Body of pancreas (tissue), 4 donors: ENCODE measurements at regions not wholly inside any gene's neighbourhood (a gene's known extent, or its start where the extent isn't known, plus 50 kb on each side); places are given as distances from the start of the nearest gene placed in this dataset.
"Not testable (repeated sequence)": the region's sequence is repeated elsewhere in the genome, so short reads cannot be mapped to it uniquely, and the experiment has no call there.

Experiments used
- ATAC-seq: fragments of 150-250 bp; one replicate; pipeline ENCODE4 v1.9.1; 2016
- DNase-seq, 4 donors: peaks; one replicate each; pipeline ENCODE4 v3.0.0-alpha.2; 2019
- H3K27ac ChIP-seq, 4 donors: fragments of 200-600 bp; sonication (generic); 1 replicate in 3 of 4; 2 replicates in 1 of 4; pipeline versions ENCODE4 v1.5.1 to v1.6.1; 2016 to 2019; ENCODE audit warnings: mild to moderate bottlenecking in 1 of 4, mixed read lengths in 1 of 4, moderate library complexity in 1 of 4
- H3K27me3 ChIP-seq, 2 donors: fragments of 200-600 bp; sonication (generic); one replicate each; pipeline ENCODE4 v1.6.0; 2016; ENCODE audit warnings: mild to moderate bottlenecking in 1 of 2
- H3K36me3 ChIP-seq, 2 donors: fragments of 200-600 bp; sonication (generic); replicated peaks in 1 of 2; 2 replicates each; pipeline ENCODE4 v1.5.1; 2016; ENCODE audit warnings: low read depth in 2 of 2; ENCODE audit not compliant: insufficient read depth in 1 of 2
- H3K4me1 ChIP-seq: fragments of 200-600 bp; sonication (generic); one replicate; pipeline ENCODE4 v1.6.0; 2016
- H3K4me3 ChIP-seq, 2 donors: fragments of 200-600 bp; sonication (generic); 1 replicate in 1 of 2; 2 replicates in 1 of 2; pipeline ENCODE4 v1.5.1; 2016 to 2019
- H3K9me3 ChIP-seq, 3 donors: fragments of 200-600 bp; sonication (generic); 1 replicate in 2 of 3; 2 replicates in 1 of 3; pipeline ENCODE4 v1.5.1; 2016
- CTCF ChIP-seq, 7 experiments: fragments of 450-650 bp in 4 of 7; fragments of 200-600 bp in 3 of 7; sonication (generic) in 3 of 7; IDR thresholded peaks; one replicate each; pipeline ENCODE4 v1.5.1; 2016 to 2019; ENCODE audit warnings: antibody characterized with exemption in 7 of 7
- POLR2A ChIP-seq, 3 donors: fragments of 450-650 bp; IDR thresholded peaks; one replicate each; pipeline ENCODE4 v1.6.1; 2016; ENCODE audit warnings: antibody characterized with exemption in 3 of 3, mild to moderate bottlenecking in 2 of 3
- WGBS, 2 donors: methylation state at CpG; one replicate each; pipeline ENCODE4 v1.1.5; 2017; 5-methylcytosine and 5-hydroxymethylcytosine counted together
- intact Hi-C: fragments of 100-400 bp; cut with DNase I; formaldehyde crosslinking; loops from one replicate; pipeline ENCODE4 v1.15.1; 2023

- no peak for TF ChIP-seq POLR2A (IDR thresholded peaks at IDR 0.05)
- TF ChIP-seq CTCF (IDR thresholded peaks at IDR 0.05) = no peak
- WGBS, 2 donors = 43 to 66% methylated on average over 15 of the region's 15 CpGs
- Histone ChIP-seq H3K4me3 (no peak overlapping the region), H3K9me3 (peaks cover 0 to 5% (median 0%) of the 10 kb centered on the region in 3 donors), H3K27me3 (no peaks in the 10 kb centered on the region), H3K27ac (no peak overlapping the region), H3K36me3 (no peaks in the 10 kb centered on the region), H3K4me1 (no peaks in the 10 kb centered on the region)
- no peak for DNase-seq
- ATAC-seq = no peak
- intact Hi-C loops = no loop called here
Measured at GRCh38 chr4:49516796-49517195, 530.7 kb downstream of the CWH43 start.

GRCh38 chr4:49517485-49518205, 531.6 kb downstream of the CWH43 start:
- ATAC-seq, intact Hi-C loops, H3K4me3 ChIP-seq, DNase-seq, H3K4me1 ChIP-seq, H3K27me3 ChIP-seq, H3K36me3 ChIP-seq, H3K9me3 ChIP-seq, H3K27ac ChIP-seq: not testable (repeated sequence)
- WGBS, 2 donors = 63 to 75% methylated on average over 20 to 23 of the region's 23 CpGs

GRCh38 chr4:49519150-49520035, 533.3 kb downstream of the CWH43 start:
- H3K9me3 ChIP-seq, H3K4me1 ChIP-seq, intact Hi-C loops, ATAC-seq, H3K27ac ChIP-seq, H3K4me3 ChIP-seq, DNase-seq, H3K36me3 ChIP-seq, H3K27me3 ChIP-seq: not testable (repeated sequence)
- 47 to 54% methylated on average over 12 to 40 of the region's 48 CpGs for WGBS, 2 donors

GRCh38 chr4:49523816-49524765, 538.0 kb downstream of the CWH43 start:
- H3K4me1 ChIP-seq, ATAC-seq, H3K27me3 ChIP-seq, H3K27ac ChIP-seq, intact Hi-C loops, H3K9me3 ChIP-seq, H3K4me3 ChIP-seq, H3K36me3 ChIP-seq, DNase-seq: not testable (repeated sequence)
- 70% methylated on average over 29 of the region's 55 CpGs; no CpG with 5 or more reads in 1 of the 2 donors for WGBS, 2 donors

GRCh38 chr4:49558916-49559676, 573.0 kb downstream of the CWH43 start:
- H3K27me3 ChIP-seq, ATAC-seq, H3K9me3 ChIP-seq, H3K36me3 ChIP-seq, DNase-seq, intact Hi-C loops, H3K27ac ChIP-seq, H3K4me1 ChIP-seq, H3K4me3 ChIP-seq: not testable (repeated sequence)
- WGBS, 2 donors = 27 to 36% methylated on average over 5 of the region's 5 CpGs

GRCh38 chr4:49560131-49560816, 574.2 kb downstream of the CWH43 start:
- H3K4me3 ChIP-seq, ATAC-seq, intact Hi-C loops, H3K36me3 ChIP-seq, H3K27ac ChIP-seq, DNase-seq, H3K4me1 ChIP-seq, H3K9me3 ChIP-seq, H3K27me3 ChIP-seq: not testable (repeated sequence)
- WGBS, 2 donors = 51 to 56% methylated on average over 3 to 5 of the region's 9 CpGs

GRCh38 chr4:49560883-49561282, 574.8 kb downstream of the CWH43 start:
- DNase-seq, H3K9me3 ChIP-seq, H3K4me1 ChIP-seq, H3K4me3 ChIP-seq, H3K36me3 ChIP-seq, ATAC-seq, intact Hi-C loops, H3K27ac ChIP-seq, H3K27me3 ChIP-seq: not testable (repeated sequence)
- WGBS, 2 donors = 17% methylated on average over 3 of the region's 3 CpGs; no CpG with 5 or more reads in 1 of the 2 donors

GRCh38 chr4:49570248-49570647, 584.2 kb downstream of the CWH43 start:
- intact Hi-C loops, H3K4me1 ChIP-seq, H3K4me3 ChIP-seq, ATAC-seq, H3K9me3 ChIP-seq, DNase-seq, H3K27ac ChIP-seq, H3K27me3 ChIP-seq, H3K36me3 ChIP-seq: not testable (repeated sequence)
- 10 to 11% methylated on average over 2 of the region's 2 CpGs for WGBS, 2 donors

- DNase-seq, H3K4me3 ChIP-seq, intact Hi-C loops, ATAC-seq, H3K27ac ChIP-seq, H3K27me3 ChIP-seq, H3K4me1 ChIP-seq, H3K9me3 ChIP-seq, H3K36me3 ChIP-seq: not testable (repeated sequence)
- WGBS, 2 donors = 13 to 23% methylated on average over 2 of the region's 2 CpGs
Measured at GRCh38 chr4:49573666-49574215, 587.7 kb downstream of the CWH43 start.
